ENCODE measurements at regions not wholly inside any gene's neighbourhood (a gene's known extent, or its start where the extent isn't known, plus 50 kb on each side); places are given as distances from the start of the nearest gene placed in this dataset.

DNA sequence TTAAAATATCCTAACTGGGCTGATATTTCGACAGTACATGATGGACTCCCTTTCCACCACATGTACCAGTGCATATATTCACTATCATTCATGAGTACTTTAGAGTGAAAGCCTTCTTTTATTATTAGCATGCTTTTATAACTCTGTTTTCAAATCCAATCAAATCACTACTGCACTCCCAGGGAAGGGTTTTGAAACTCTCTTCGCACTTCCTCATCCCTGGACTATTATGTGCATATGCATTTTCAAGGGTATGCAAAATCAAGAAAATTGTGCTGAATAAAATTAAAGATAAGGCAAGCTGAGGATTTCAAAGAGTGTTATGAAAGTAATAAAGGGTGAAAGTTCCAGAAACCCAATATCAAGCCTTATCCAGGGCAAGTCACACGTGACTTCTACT, 411.4 kb upstream of the PDZRN3 start:
- Histone ChIP-seq H3K79me2 (ENCODE audit: insufficient read depth, low read length) (no peaks in the 10 kb centered on the region), H2BK12ac (ENCODE audit: insufficient read length, low read depth, low read length) (no peak overlapping the region), H2AFZ (ENCODE audit: low read length) (no peak overlapping the region), H3T11ph (ENCODE audit: low read length) (no peak overlapping the region), H3K14ac (ENCODE audit: insufficient read depth, low read length) (no peak overlapping the region), H3K79me1 (ENCODE audit: insufficient read depth, low read depth, low read length, poor library complexity, severe bottlenecking) (no peaks in the 10 kb centered on the region), H3K27me3 (ENCODE audit: insufficient read depth, low read length) (no peaks in the 10 kb centered on the region), H2BK120ac (ENCODE audit: low read depth, low read length, poor library complexity, severe bottlenecking) (no peak overlapping the region), H2BK20ac (ENCODE audit: low read depth, low read length, poor library complexity, severe bottlenecking) (no peak overlapping the region), H3K4me1 (ENCODE audit: insufficient read depth, low read length) (no peaks in the 10 kb centered on the region), H2BK5ac (ENCODE audit: insufficient read length, low read length) (no peak overlapping the region), H4K8ac (replicated peaks; ENCODE audit: insufficient read length, low read depth, low read length) (no peak overlapping the region), H3K18ac (ENCODE audit: insufficient read length, low read depth, low read length) (no peak overlapping the region), H3K4ac (ENCODE audit: low read depth, low read length) (no peak overlapping the region), H3K9ac (ENCODE audit: extremely low read depth, insufficient read length, low read length) (no peak overlapping the region), H4K20me1 (ENCODE audit: control insufficient read depth, insufficient read depth, insufficient read length) (no peaks in the 10 kb centered on the region), H4K5ac (ENCODE audit: insufficient read length, low read depth, low read length) (no peak overlapping the region), H2BK15ac (ENCODE audit: low read depth, low read length) (no peak overlapping the region), H3K23ac (ENCODE audit: insufficient read length, low read depth, low read length) (no peak overlapping the region), H3K27ac (ENCODE audit: insufficient read length, low read depth, low read length) (no peak overlapping the region), H4K91ac (ENCODE audit: insufficient read length, low read depth, low read length) (no peak overlapping the region), H3K4me2 (ENCODE audit: insufficient read depth, insufficient read length, low read length) (no peak overlapping the region), H3K9me3 (ENCODE audit: control insufficient read depth, low read depth, low read length) (no peaks in the 10 kb centered on the region), H3K56ac (ENCODE audit: insufficient read length, low read depth, low read length) (no peak overlapping the region), H3K23me2 (ENCODE audit: insufficient read length, low read depth, low read length, poor library complexity, severe bottlenecking) (no peaks in the 10 kb centered on the region), H2AK5ac (ENCODE audit: insufficient read length, low read length) (no peak overlapping the region)
- H3K4me1 Mint-ChIP-seq, result peaks cover 0 to 4% of the 10 kb centered on the region in 2 experiments; a peak in 1 of 4 replicates
- no peaks in the 10 kb centered on the region for H3K36me3 Mint-ChIP-seq (ENCODE audit: insufficient read depth in 1 of 3, low read depth in 3 of 3)
- no peaks in the 10 kb centered on the region for H3K9me3 Mint-ChIP-seq
- no peaks in the 10 kb centered on the region for H3K27me3 Mint-ChIP-seq (ENCODE audit: low read depth)
- H3K4me3 Mint-ChIP-seq, result no peak overlapping the region
- WGBS (ENCODE audit: extremely low coverage, insufficient read length, low lambda C conversion rate), result no CpG with 5 or more reads among the region's 3 CpGs
- DNase-seq, result no peak
- no peak for TF ChIP-seq CTCF (conservative IDR thresholded peaks at IDR 0.05)
- no peak overlapping the region for H3K27ac Mint-ChIP-seq

All from H9 (cell line).